PFSK-1 (cell line): ENCODE measurements at regions not wholly inside any gene's neighbourhood (a gene's known extent, or its start where the extent isn't known, plus 50 kb on each side); places are given as distances from the start of the nearest gene placed in this dataset.

Source experiments
- FOXP2 ChIP-seq: optimal IDR thresholded peaks from 2 replicates; pipeline ENCODE3; 2011; ENCODE audit warnings: borderline replicate concordance, control low read depth, inconsistent platforms; ENCODE audit not compliant: insufficient read depth; ENCODE audit errors: extremely low read length, extremely low read depth
- POLR2AphosphoS5 ChIP-seq: IDR thresholded peaks from 2 replicates; pipeline ENCODE4 v1.6.1; 2012; ENCODE audit warnings: low read depth, mild to moderate bottlenecking, control low read depth, low read length, moderate library complexity
- TAF1 ChIP-seq: IDR thresholded peaks from 2 replicates; pipeline ENCODE4 v1.6.1; 2012; ENCODE audit warnings: low read length, control low read depth, borderline replicate concordance; ENCODE audit not compliant: insufficient read depth
- TF ChIP-seq, protein P1 (sequence below), 2 experiments: IDR thresholded peaks; 2 replicates each; pipeline versions ENCODE4 v1.6.1 to v1.8.0; 2011 to 2012; ENCODE audit warnings: low read depth in 2 of 2, low read length in 2 of 2, control low read depth in 1 of 2, inconsistent platforms in 1 of 2, mild to moderate bottlenecking in 1 of 2, moderate library complexity in 1 of 2; ENCODE audit not compliant: insufficient read depth in 1 of 2

DNA sequence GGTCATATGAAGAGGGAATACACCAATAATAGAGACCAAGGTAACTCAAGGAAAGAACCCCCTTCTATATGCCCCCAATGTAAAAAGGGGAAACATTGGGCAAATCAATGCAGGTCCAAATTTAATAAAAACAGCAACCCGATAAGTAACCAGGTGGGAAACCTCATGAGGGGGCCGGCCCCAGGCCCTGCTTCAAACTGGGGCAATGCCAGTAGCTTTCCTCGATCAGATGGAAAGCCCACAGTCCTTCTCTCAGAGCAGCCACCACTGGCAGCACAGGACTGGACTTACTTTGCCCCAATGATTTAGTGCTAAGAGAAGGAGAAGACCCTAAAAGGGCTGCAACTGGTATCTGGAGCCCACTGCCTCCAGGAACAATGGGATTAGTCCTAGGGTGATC lies 65.6 kb upstream of the ASCC3 start:
- TF ChIP-seq POLR2AphosphoS5 (no peak), TAF1 (no peak), FOXP2 (no peak)
- TF ChIP-seq, protein P1, sequence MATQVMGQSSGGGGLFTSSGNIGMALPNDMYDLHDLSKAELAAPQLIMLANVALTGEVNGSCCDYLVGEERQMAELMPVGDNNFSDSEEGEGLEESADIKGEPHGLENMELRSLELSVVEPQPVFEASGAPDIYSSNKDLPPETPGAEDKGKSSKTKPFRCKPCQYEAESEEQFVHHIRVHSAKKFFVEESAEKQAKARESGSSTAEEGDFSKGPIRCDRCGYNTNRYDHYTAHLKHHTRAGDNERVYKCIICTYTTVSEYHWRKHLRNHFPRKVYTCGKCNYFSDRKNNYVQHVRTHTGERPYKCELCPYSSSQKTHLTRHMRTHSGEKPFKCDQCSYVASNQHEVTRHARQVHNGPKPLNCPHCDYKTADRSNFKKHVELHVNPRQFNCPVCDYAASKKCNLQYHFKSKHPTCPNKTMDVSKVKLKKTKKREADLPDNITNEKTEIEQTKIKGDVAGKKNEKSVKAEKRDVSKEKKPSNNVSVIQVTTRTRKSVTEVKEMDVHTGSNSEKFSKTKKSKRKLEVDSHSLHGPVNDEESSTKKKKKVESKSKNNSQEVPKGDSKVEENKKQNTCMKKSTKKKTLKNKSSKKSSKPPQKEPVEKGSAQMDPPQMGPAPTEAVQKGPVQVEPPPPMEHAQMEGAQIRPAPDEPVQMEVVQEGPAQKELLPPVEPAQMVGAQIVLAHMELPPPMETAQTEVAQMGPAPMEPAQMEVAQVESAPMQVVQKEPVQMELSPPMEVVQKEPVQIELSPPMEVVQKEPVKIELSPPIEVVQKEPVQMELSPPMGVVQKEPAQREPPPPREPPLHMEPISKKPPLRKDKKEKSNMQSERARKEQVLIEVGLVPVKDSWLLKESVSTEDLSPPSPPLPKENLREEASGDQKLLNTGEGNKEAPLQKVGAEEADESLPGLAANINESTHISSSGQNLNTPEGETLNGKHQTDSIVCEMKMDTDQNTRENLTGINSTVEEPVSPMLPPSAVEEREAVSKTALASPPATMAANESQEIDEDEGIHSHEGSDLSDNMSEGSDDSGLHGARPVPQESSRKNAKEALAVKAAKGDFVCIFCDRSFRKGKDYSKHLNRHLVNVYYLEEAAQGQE (IDR thresholded peaks at IDR 0.05; ENCODE audit: insufficient read depth in 1 of 2, low read depth in 2 of 2, low read length in 2 of 2): no peak
